Activated CD4-positive, alpha-beta T cell treated with anti-CD3 and anti-CD28 coated beads, Interleukin-2, amount 50 U/mL, for 24 hours (primary cell): ENCODE measurements at regions not wholly inside any gene's neighbourhood (a gene's known extent, or its start where the extent isn't known, plus 50 kb on each side); places are given as distances from the start of the nearest gene placed in this dataset.
"Not testable (repeated sequence)": the region's sequence is repeated elsewhere in the genome, so short reads cannot be mapped to it uniquely, and the experiment has no call there.

ENCODE experiments used
- DNase-seq, 2 donors: peaks; one replicate each; pipeline ENCODE4 v3.0.0-alpha.2; 2020; ENCODE audit warnings: low read depth in 1 of 2, low spot score in 1 of 2

DNA sequence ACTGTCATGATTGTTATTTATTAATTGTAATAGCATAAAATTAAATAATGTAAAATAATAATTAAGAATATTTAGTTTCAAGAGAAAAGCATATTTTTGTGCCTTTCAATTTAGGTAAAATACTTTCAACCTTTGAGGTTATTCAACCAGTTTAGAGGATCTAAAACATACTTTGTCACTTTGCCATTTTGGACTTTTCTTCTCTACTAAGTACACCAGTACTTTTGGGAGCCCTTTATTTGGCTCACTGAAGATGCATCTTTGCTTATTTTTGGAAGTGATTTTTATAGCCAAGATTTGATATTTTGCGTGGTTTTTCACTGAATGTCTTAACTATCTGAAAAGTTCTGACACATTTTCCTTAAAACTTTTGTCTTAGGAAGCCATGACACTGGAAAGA, 860.5 kb downstream of the SORCS1 start:
- no peak for DNase-seq

- no peak for DNase-seq
These were observed 861.5 kb downstream of the SORCS1 start for GRCh38 chr10:106302961-106303360.

GRCh38 chr10:106301146-106301545, 863.4 kb downstream of the SORCS1 start:
- DNase-seq, result no peak

- DNase-seq, result no peak
These were observed 867.6 kb downstream of the SORCS1 start for GRCh38 chr10:106296750-106297392.

DNA sequence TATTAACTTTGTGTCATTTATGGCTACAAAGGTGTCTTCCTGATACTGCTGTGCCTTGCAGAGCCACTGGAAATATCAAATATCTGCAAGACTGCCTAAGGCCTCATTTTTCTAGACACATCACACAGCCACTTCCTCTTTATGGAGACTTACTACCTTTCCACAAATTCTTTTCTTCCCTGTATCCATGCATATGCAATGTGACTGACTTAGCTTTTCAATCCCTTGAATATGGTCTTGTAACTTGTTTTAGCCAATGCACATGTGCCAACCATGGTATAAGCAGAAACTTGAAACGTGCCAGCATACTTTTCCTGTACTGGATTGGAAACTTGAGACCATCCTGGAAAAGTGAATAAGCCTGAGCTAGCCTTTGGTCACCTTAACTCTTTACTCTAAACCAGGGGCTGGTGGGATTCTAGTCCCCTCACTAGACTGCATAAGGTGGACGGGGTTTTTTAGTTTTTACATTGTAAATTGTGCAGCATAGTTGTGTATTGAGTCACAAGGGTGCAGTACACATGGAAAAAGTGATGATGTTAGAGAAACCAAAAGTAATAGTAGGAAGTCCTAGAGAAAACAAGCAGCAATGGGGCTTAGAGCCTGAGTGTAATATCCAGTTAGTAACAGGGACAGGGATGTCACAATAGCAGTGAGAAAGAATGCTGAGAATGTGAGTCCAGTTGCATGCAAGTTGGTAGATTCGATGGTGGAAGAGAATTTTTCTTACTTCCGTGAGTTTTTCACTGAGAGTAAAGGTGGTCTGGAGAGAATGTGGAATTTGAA, 879.5 kb downstream of the SORCS1 start:
- DNase-seq, result no peak

DNA sequence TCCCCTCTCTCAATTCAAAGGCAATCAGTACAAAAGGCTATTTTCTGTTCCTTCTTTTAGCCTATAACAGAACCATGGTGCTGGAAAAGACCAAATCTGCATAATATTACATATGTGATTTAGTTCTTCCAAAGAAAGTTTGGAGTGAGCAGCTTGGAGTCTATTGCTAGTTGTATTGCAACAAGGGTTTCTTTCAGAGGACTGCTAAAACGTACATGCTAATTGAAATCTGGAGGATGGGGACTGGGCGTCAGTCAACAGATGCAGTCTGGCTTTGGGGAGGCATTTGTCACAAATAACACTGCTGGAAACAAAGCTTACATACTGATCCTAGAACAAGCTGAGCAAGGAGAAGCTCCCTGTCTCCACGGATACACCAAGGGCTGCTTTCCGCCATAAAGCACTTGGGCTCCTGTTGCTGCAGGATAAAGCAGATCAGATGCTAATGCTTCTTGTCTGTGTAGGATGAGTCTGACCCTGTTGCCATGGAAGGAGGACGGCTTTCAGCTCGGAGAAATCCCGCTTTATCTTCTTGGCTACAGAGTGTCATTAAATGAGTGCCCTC, 883.5 kb downstream of the SORCS1 start:
- no peak for DNase-seq

GRCh38 chr10:106278383-106278782, 886.1 kb downstream of the SORCS1 start:
- DNase-seq, result no peak

DNA sequence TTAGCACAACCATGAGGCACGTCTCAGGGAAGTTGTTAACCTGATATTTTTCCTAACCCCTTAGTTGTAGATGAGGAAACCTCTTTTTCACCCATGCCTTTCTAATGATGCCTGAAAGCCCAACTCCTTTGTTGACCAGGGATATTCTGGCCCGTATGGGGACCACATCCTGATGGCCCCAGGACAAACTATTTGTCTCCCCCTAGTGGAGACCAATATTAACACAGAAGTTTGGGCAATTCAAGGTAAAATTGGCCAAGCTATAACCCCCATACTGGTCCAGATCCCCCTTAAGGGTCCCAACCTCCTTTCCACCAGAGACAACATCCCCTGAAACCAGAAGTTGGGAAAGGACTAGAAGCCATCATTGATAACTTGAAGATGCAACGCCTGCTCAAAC, 893.3 kb downstream of the SORCS1 start:
- no peak for DNase-seq

DNA sequence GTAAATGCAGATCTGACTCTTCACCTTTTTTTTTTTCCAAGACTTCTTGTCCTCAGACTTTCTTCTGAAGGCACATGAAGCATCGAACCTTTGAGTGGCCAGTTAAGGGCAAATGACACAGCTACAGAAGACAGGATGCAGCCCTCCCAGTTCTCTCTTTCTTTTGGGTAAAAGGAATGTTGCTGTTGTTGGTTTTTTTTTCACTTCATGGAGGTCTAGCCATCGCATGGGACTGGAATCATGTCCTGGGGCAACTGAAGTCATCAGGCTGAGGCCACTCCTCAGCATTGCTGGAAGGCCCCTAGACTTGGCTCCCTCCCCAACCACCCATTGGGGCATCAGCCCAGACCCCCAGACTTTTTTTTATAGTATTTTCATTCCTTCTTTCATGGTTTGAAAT, 896.5 kb downstream of the SORCS1 start:
- DNase-seq, result no peak

DNA sequence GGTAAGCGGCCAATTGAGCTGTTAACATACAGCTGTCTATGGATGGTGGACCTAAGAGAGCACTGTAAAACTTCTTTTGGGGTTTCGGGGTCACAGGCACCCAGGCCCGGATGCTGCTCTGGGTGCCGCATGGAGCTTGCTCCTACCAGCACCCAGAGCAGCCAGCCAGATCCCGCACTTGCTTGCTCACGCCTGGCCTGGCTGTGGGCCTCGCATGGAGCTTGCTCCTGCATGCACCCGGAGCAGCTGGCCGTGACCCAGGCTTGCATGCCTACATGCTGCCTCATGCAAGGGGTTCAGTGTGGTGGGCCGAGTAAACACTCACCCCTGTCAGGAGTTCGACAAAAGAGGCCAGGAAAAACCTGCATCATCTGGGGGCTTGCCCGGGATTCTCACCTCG, 896.9 kb downstream of the SORCS1 start:
- DNase-seq, result no peak

GRCh38 chr10:106257432-106257831, 907.1 kb downstream of the SORCS1 start:
- not testable (repeated sequence) for DNase-seq

DNA sequence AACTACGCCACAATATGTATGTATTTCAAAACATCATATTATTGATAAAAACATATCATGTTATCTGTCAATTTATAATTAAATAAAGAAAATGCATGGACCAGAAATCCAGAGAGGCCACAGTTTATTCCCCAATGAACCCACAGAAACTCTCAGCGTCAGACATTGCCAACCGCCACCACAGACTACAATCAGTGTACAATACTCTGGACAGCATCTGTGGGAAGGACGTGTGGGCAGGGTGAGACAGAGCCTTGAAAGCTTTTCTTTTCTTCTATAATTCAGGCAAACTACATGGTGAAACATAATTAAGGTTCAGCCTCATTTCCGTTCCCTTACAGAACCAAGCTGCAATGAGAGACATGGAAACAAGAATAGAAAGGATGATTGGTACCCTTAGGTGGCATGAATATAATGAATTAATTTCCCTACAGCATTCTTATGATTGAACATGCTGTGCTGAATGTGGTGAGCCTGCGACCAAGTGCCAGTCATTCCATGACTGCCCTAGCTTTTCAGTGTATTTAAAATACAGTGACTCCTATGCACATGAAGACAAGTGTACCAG, 909.3 kb downstream of the SORCS1 start:
- DNase-seq, result no peak

GRCh38 chr10:106254071-106254470, 910.4 kb downstream of the SORCS1 start:
- DNase-seq, result no peak

GRCh38 chr10:106252541-106252940, 912.0 kb downstream of the SORCS1 start:
- no peak for DNase-seq

DNA sequence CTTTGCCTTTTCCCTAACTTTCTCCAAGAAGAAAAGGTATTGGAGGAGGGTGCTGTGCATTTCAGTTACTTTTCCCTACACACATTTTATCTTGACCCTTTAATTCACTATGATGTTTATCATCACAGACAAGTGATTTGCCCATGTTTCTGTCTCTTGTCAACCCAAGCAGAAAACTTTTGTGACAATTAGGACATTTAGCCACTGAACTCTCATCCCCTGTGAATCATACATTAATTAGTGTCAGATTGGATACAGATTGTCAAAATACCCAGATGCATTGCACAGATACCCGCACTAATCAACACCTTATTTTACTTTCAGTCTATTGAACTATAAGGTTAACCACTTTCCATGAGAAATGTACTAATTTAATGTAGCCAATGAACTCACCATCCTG, 912.9 kb downstream of the SORCS1 start:
- no peak for DNase-seq

DNA sequence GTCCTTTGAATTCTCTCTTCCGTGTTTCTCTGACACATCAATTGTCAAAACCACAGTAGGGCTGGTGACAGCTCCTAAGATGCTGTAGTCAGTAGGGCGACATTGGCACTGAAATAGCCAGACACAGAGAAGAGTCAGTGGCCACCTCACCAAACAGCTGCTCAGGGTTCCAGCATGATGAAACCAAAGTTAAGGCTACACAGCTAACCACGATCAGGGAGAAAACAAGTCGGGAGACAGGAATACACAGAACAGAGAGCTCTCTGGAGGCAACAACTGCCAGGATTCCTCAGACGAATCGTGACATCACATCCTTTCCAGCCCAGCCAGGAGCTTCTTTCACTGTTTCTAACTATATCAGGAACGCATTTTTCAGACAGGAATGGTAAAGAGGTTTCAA, 922.2 kb downstream of the SORCS1 start:
- no peak for DNase-seq

- DNase-seq, result no peak
These were observed 937.7 kb downstream of the SORCS1 start for GRCh38 chr10:106226828-106227227.

- no peak for DNase-seq
These were observed 938.4 kb downstream of the SORCS1 start for GRCh38 chr10:106226142-106226541.

DNA sequence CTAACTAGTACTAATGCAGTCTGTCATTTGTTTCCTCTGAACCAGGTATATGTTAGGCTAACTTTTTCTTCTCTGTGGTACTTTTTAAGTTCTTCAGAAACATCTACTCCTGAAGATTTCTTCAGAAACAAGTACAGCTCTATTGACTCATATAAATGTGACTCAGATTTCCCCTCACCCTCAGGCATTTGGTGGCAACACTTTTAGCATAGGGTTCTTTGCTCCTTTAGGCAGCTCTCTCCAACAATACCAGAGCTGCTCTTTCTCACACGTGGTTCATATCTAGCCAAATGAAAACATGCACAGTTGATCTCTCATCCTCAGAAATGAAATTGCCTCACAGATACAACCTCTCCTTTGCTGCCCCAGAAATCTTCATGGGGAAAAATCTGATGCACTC, 939.8 kb downstream of the SORCS1 start:
- DNase-seq, result no peak

DNA sequence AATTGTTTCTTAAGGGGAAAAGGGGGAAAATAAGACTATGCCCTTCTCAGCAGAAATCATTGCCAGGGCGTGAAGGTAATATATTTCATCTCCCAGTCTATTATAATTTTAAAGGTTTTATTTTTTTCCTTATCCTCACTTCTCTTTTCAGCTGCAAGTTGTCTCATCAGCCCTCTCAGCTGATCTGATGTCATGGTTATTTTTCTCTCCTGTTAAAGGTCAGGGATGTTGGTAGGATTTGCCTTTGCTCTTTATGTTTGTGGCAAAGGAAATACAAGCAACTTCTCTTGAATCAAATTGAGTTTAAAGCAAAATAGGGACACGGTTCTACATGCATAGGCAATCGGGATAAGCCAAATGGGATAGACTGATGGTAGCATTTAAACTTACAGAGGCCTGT, 946.9 kb downstream of the SORCS1 start:
- DNase-seq, result no peak

DNA sequence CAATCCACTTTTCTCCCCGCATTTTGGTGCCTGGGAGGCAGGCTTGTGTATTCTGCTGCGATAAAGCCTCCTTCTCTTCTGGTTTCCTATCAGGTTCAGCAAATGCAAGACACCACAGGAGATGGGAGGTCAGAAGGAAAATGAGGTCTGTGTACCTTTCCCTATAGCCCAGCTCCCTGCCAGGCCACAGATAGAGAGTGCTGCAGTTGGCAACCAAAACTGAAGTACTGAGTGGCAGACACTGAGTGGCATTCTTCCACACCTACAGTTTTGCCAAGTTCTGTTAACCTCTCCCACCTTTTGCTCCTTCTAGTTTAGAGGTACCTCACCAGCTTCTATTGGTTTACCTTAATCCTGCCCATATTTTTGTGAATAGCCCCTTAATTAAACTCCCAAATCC, 948.4 kb downstream of the SORCS1 start:
- DNase-seq, result no peak

GRCh38 chr10:106214243-106214642, 950.3 kb downstream of the SORCS1 start:
- DNase-seq, result no peak
